GM12874 (cell line): ENCODE measurements at regions not wholly inside any gene's neighbourhood (a gene's known extent, or its start where the extent isn't known, plus 50 kb on each side); places are given as distances from the start of the nearest gene placed in this dataset.

ENCODE experiments used
- CTCF ChIP-seq: IDR thresholded peaks from 2 replicates; pipeline ENCODE4 v1.5.1; 2011; ENCODE audit warnings: low read depth, mild to moderate bottlenecking, control low read depth, low read length, moderate library complexity; ENCODE audit not compliant: insufficient read depth

- TF ChIP-seq CTCF = no peak
Measured at GRCh38 chr1:84754386-84754703, 64.1 kb upstream of the SSX2IP start.

GRCh38 chr1:84753516-84754385 lies 63.5 kb upstream of the SSX2IP start:
- TF ChIP-seq CTCF = peak; percentile 92

- TF ChIP-seq CTCF = no peak
Measured at GRCh38 chr1:84750110-84750730, 60.0 kb upstream of the SSX2IP start.

GRCh38 chr1:84749427-84749826 lies 59.2 kb upstream of the SSX2IP start:
- no peak for TF ChIP-seq CTCF

GRCh38 chr1:84748364-84748763 lies 58.1 kb upstream of the SSX2IP start:
- TF ChIP-seq CTCF = no peak

- no peak for TF ChIP-seq CTCF
Measured at GRCh38 chr1:84745857-84746256, 55.6 kb upstream of the SSX2IP start.

- TF ChIP-seq CTCF = no peak
Measured at GRCh38 chr1:84743896-84744295, 53.6 kb upstream of the SSX2IP start.
